DND-41 (cell line): ENCODE measurements at regions not wholly inside any gene's neighbourhood (a gene's known extent, or its start where the extent isn't known, plus 50 kb on each side); places are given as distances from the start of the nearest gene placed in this dataset.

Experiments
- ATAC-seq: fragments of 200-7000 bp; cut with Tn5 transposase; 3 replicates; pipeline ENCODE4 v1.9.1; 2021; ENCODE audit warnings: low read depth; ENCODE audit not compliant: insufficient read depth
- DNase-seq: peaks from one replicate; pipeline ENCODE4 v3.0.0-alpha.2; 2020
- H2AFZ ChIP-seq: 2 replicates; pipeline ENCODE4 v1.6.0; 2012; ENCODE audit warnings: low read depth, low read length
- H3K27ac ChIP-seq: 2 replicates; pipeline ENCODE4 v1.5.1; 2012; ENCODE audit warnings: low read length, inconsistent platforms
- H3K27me3 ChIP-seq: fragments of 200-600 bp; sonication (generic); 2 replicates; pipeline ENCODE4 v1.6.0; 2012; ENCODE audit warnings: low read length, mild to moderate bottlenecking, inconsistent platforms; ENCODE audit not compliant: insufficient read depth, poor library complexity
- H3K36me3 ChIP-seq: 2 replicates; pipeline ENCODE4 v1.5.1; 2012; ENCODE audit warnings: low read length, inconsistent platforms; ENCODE audit not compliant: insufficient read depth
- H3K4me1 ChIP-seq: 2 replicates; pipeline ENCODE4 v1.5.1; 2012; ENCODE audit warnings: mild to moderate bottlenecking, low read length; ENCODE audit not compliant: insufficient read depth
- H3K4me2 ChIP-seq: 2 replicates; pipeline ENCODE4 v1.6.0; 2012; ENCODE audit warnings: mild to moderate bottlenecking, moderate library complexity, low read length, inconsistent platforms; ENCODE audit not compliant: insufficient read depth
- H3K4me3 ChIP-seq, 2 experiments: fragments of 200-600 bp in 1 of 2; shearing (Covaris generic) in 1 of 2; 2 replicates each; pipeline ENCODE4 v1.5.1; 2012 to 2016; ENCODE audit warnings: inconsistent platforms in 2 of 2, low read length in 2 of 2, mild to moderate bottlenecking in 2 of 2, low read depth in 1 of 2, moderate library complexity in 1 of 2
- H3K79me2 ChIP-seq: 2 replicates; pipeline ENCODE4 v1.6.0; 2012; ENCODE audit warnings: low read length, inconsistent platforms; ENCODE audit not compliant: insufficient read depth
- H3K9ac ChIP-seq: 2 replicates; pipeline ENCODE4 v1.6.0; 2012; ENCODE audit warnings: low read depth, mild to moderate bottlenecking, inconsistent platforms, low read length, moderate library complexity
- H3K9me3 ChIP-seq: 2 replicates; pipeline ENCODE4 v1.5.1; 2012; ENCODE audit warnings: low read length, moderate library complexity, mild to moderate bottlenecking, inconsistent platforms; ENCODE audit not compliant: insufficient read depth, severe bottlenecking
- H4K20me1 ChIP-seq: 2 replicates; pipeline ENCODE4 v1.6.0; 2012; ENCODE audit warnings: low read length; ENCODE audit not compliant: insufficient read depth
- CTCF ChIP-seq: IDR thresholded peaks from 2 replicates; pipeline ENCODE4 v1.5.1; 2012; ENCODE audit warnings: borderline replicate concordance, low read length, moderate library complexity, mild to moderate bottlenecking; ENCODE audit not compliant: poor library complexity, severe bottlenecking; ENCODE audit errors: extremely low read depth
- EZH2 ChIP-seq: IDR thresholded peaks from 3 replicates; pipeline ENCODE4 v1.6.1; 2012; ENCODE audit warnings: borderline replicate concordance, low read depth, mild to moderate bottlenecking, moderate library complexity, low read length, inconsistent platforms; ENCODE audit not compliant: severe bottlenecking

GRCh38 chr5:4019009-4019769, 423.6 kb downstream of the IRX1 start:
- peaks cover 2% of the 10 kb centered on the region for H3K9me3 ChIP-seq
- H3K27ac ChIP-seq = no peak overlapping the region
- H3K4me2 ChIP-seq = no peak overlapping the region
- ATAC-seq (no peak), DNase-seq (no peak)
- H3K9ac ChIP-seq = no peak overlapping the region
- H2AFZ ChIP-seq = no peak overlapping the region
- H3K4me3 ChIP-seq = no peak overlapping the region
- H3K4me1 ChIP-seq = peaks cover 23% of the 10 kb centered on the region
- H3K36me3 ChIP-seq = no peaks in the 10 kb centered on the region
- no peaks in the 10 kb centered on the region for H4K20me1 ChIP-seq
- H3K79me2 ChIP-seq = no peaks in the 10 kb centered on the region
- TF ChIP-seq EZH2 (no peak), CTCF (no peak)
- H3K27me3 ChIP-seq = no peaks in the 10 kb centered on the region

GRCh38 chr5:4019841-4020240, 424.2 kb downstream of the IRX1 start:
- DNase-seq (no peak), ATAC-seq (no peak)
- TF ChIP-seq EZH2 (no peak), CTCF (no peak)
- H4K20me1 ChIP-seq = no peaks in the 10 kb centered on the region
- H3K36me3 ChIP-seq = no peaks in the 10 kb centered on the region
- H3K4me2 ChIP-seq = no peak overlapping the region
- 0 out of 2 replicates have a peak overlapping the region, but pooled peaks have one; percentile 3 for H2AFZ ChIP-seq
- H3K79me2 ChIP-seq = no peaks in the 10 kb centered on the region
- no peak overlapping the region for H3K4me3 ChIP-seq
- no peak overlapping the region for H3K27ac ChIP-seq
- peaks cover 18% of the 10 kb centered on the region for H3K4me1 ChIP-seq
- H3K9ac ChIP-seq = no peak overlapping the region
- H3K27me3 ChIP-seq = no peaks in the 10 kb centered on the region
- peaks cover 2% of the 10 kb centered on the region for H3K9me3 ChIP-seq

GRCh38 chr5:4020400-4020799, 424.8 kb downstream of the IRX1 start:
- no peak overlapping the region for H3K4me3 ChIP-seq
- peaks cover 17% of the 10 kb centered on the region for H3K4me1 ChIP-seq
- DNase-seq (no peak), ATAC-seq (no peak)
- no peaks in the 10 kb centered on the region for H3K79me2 ChIP-seq
- no peaks in the 10 kb centered on the region for H3K27me3 ChIP-seq
- H3K9ac ChIP-seq = no peak overlapping the region
- no peaks in the 10 kb centered on the region for H4K20me1 ChIP-seq
- H2AFZ ChIP-seq = 0 out of 2 replicates have a peak overlapping the region, but pooled peaks have one; percentile 3
- no peaks in the 10 kb centered on the region for H3K36me3 ChIP-seq
- no peak overlapping the region for H3K27ac ChIP-seq
- peaks cover 2% of the 10 kb centered on the region for H3K9me3 ChIP-seq
- H3K4me2 ChIP-seq = no peak overlapping the region
- TF ChIP-seq CTCF (no peak), EZH2 (no peak)
